ENCODE measurements at regions not wholly inside any gene's neighbourhood (a gene's known extent, or its start where the extent isn't known, plus 50 kb on each side); places are given as distances from the start of the nearest gene placed in this dataset.

- no peak for TF ChIP-seq CTCF (conservative IDR thresholded peaks at IDR 0.05; ENCODE audit: low read depth, low read length)
- no peak for DNase-seq (ENCODE audit: low read depth)
- no peak overlapping the region for H3K4me3 ChIP-seq (ENCODE audit: low read depth, low read length)
Measured at GRCh38 chr10:6944436-6944835, 364.4 kb upstream of the PRKCQ start.

GRCh38 chr10:6938384-6938783 is 358.3 kb upstream of the PRKCQ start:
- H3K4me3 ChIP-seq (ENCODE audit: low read depth, low read length) = no peak overlapping the region
- DNase-seq (ENCODE audit: low read depth) = no peak
- no peak for TF ChIP-seq CTCF (conservative IDR thresholded peaks at IDR 0.05; ENCODE audit: low read depth, low read length)

GRCh38 chr10:6936931-6937330 is 356.9 kb upstream of the PRKCQ start:
- no peak for TF ChIP-seq CTCF (conservative IDR thresholded peaks at IDR 0.05; ENCODE audit: low read depth, low read length)

GRCh38 chr10:6929148-6929830 is 349.2 kb upstream of the PRKCQ start:
- no peak overlapping the region for H3K4me3 ChIP-seq (ENCODE audit: low read depth, low read length)
- TF ChIP-seq CTCF (conservative IDR thresholded peaks at IDR 0.05; ENCODE audit: low read depth, low read length) = no peak
- DNase-seq (ENCODE audit: low read depth) = no peak

More at GRCh38 chr10:6936931-6937330, 356.9 kb upstream of the PRKCQ start:
- DNase-seq (ENCODE audit: low read depth) = no peak
- H3K4me3 ChIP-seq (ENCODE audit: low read depth, low read length) = no peak overlapping the region

- DNase-seq (ENCODE audit: low read depth) = no peak
- no peak overlapping the region for H3K4me3 ChIP-seq (ENCODE audit: low read depth, low read length)
- TF ChIP-seq CTCF (conservative IDR thresholded peaks at IDR 0.05; ENCODE audit: low read depth, low read length) = no peak
Measured at GRCh38 chr10:6928586-6928985, 348.5 kb upstream of the PRKCQ start.

GRCh38 chr10:6926971-6927370 is 346.9 kb upstream of the PRKCQ start:
- TF ChIP-seq CTCF (conservative IDR thresholded peaks at IDR 0.05; ENCODE audit: low read depth, low read length) = no peak
- H3K4me3 ChIP-seq (ENCODE audit: low read depth, low read length) = no peak overlapping the region
- no peak for DNase-seq (ENCODE audit: low read depth)

- no peak for TF ChIP-seq CTCF (conservative IDR thresholded peaks at IDR 0.05; ENCODE audit: low read depth, low read length)
- H3K4me3 ChIP-seq (ENCODE audit: low read depth, low read length) = no peak overlapping the region
- DNase-seq (ENCODE audit: low read depth) = no peak
Measured at GRCh38 chr10:6925146-6925545, 345.1 kb upstream of the PRKCQ start.
